Kidney glomerular epithelial cell (primary cell): ENCODE measurements at regions not wholly inside any gene's neighbourhood (a gene's known extent, or its start where the extent isn't known, plus 50 kb on each side); places are given as distances from the start of the nearest gene placed in this dataset.
"Not testable (repeated sequence)": the region's sequence is repeated elsewhere in the genome, so short reads cannot be mapped to it uniquely, and the experiment has no call there.

Source experiments
- DNase-seq: peaks from one replicate; lab custom pipeline; 2025; lab: John Stamatoyannopoulos, UW

DNA sequence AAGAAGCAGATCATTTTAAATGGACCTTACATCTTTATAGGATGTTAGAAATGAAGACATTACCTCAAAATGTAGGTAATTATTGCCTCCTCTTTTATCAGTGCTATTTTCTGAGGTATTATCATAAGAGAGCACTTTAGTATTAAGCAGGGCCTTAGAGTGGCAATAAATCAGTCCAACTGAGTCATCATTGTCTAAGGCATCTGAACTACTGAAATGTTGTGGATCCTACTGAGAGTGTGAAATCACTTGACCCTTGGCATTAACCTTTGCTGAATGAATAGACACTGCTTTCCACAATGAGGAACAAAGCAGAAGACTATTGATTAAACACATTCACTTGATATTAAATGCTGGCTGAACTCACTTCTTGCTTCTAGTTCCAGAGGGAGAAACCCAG, 224.6 kb upstream of the ARRDC3 start:
- no peak for DNase-seq

DNA sequence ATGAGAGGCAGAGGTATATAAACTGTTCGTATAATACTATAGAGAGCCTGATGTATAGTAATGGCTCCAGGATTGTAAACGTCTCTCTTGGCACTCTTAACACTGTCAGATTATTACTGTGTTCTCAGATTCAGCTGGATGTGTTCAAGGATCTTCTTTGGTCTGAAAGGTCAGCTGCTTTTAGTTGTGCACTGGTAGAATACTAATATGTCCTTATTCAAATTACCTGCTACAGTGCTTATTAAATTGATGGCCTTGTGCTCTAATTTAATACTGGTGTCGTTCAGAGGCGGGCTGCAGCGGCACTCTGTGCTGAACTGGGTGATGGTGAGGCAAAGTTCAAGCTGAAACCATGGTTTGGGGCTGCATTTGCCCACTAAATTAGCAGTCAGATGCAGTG, 216.7 kb upstream of the ARRDC3 start:
- DNase-seq, result no peak

DNA sequence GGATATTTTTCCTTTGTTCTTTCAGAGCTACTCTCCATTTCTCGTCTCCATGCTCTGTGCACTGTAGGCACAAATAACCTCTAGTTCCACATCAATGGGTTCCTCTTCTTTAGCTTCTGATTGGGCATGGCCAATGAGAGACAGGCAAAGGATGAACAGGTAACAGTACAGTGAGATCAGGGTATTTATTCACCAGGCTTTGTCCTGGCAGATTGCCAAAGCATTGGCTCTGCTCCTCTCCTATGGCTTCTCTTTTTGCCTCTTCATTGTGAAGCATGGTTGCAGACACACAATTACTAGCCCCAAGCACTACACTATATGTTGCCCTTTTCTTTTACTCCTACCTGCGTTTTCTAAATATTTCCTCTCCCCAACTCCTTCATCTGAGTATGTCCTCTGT, 215.1 kb upstream of the ARRDC3 start:
- no peak for DNase-seq

DNA sequence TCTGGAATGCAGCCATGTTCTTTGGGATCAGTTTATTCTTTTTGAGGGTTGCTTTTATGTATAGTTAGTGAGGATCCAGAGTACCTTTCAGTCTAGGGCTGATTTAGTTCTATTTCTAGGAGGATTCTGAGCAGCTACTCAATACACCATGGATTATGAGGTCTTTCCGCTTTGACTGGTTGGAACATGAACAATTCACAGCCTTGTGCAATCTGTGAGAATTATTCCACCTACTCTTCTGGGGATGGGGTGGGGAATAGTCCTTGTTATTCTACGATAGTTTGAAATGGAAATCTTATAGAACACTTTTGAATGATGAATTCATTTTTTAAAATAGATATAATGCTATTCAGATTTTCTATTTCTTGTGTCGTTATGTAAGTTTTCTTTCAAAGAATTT, 212.3 kb upstream of the ARRDC3 start:
- no peak for DNase-seq

DNA sequence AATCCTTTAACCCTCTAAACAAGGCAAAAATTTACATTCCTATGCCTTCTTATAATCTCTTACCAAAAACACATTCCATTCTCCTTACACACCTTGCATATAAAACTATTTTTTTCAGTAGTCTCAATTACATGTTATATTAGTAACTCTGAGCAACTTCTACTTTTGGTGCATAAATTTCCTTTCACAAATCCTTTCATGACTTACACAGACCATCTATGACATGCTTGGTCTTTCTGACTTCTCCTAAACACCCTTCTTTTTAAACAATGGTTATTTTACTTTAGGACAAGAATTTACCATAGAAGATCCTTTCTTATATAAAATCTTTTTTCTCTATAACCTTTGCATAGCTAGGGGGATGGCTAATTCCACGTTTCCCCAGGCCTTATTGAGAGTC, 208.0 kb upstream of the ARRDC3 start:
- no peak for DNase-seq

DNA sequence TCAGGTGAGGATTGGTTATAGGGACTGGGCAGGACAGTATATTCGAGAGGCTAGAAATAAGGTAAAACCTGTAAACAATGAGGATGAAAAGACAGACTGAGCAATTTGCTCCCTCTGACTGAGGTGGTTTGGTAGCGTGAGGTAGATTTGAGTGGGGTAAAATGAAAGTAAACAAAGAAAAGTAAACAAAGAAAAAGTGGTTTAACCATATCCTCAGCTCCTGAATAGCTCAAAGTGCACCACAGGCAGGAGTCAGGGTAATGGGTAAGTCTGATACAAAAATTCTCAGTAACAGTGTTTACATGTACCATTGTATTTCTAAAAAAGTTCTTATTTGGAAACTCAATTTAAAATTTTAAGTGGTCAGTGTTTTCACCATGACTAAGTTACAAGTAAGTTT, 203.1 kb upstream of the ARRDC3 start:
- no peak for DNase-seq

DNA sequence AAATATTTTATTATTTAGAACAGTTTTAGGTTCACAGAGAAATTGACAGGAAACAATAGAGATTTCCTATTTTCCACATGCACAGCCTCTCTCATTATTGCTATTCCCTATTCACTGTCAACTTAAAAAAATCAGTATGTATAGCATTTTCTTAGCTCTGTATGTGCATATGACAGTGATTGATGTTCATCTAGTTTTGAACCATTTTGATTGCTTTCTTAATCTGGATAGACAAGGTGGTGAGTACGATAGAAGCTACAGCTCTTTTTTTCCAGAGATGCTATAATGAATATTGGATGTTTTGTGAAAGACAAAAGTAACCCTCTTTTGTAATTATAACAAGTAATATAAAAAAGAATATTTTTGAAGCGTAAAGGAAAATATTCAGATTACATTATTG, 201.2 kb upstream of the ARRDC3 start:
- DNase-seq, result no peak

DNA sequence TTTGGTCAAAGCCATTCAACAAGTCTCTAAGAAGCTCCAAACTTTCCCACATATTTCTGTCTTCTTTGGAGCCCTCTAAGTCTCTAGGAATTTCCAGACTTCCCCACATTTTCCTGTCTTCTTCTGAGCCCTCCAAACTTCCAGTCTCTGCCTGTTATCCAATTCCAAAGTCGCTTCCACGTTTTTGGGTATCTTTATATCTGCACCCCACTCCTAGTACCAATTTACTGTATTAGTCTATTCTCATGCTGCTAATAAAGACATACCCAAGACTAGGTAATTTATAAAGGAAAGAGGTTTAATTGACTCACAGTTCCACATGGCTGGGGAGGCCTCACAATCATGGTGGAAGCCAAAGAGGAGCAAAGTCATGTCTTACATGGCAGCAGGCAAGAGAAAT, 182.9 kb upstream of the ARRDC3 start:
- not testable (repeated sequence) for DNase-seq

DNA sequence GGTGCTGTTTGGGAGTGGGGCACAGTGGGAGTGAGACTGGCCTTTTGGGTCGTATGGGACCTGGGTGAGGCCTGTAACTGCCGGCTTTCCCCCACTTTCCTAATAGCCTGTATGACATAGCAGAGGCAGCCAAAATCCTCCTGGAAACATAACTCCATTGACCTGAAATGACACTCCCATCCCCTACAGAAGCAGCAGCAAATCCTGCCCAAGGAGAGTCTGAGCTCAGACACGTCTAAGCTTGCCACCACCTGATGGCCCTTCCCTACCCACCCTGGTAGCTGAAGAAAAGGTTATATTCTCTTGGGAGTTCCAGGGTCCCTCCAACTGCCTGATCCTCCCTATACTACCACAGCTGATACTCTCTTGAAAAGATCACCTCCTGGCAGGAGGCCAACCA, 179.8 kb upstream of the ARRDC3 start:
- DNase-seq, result no peak

DNA sequence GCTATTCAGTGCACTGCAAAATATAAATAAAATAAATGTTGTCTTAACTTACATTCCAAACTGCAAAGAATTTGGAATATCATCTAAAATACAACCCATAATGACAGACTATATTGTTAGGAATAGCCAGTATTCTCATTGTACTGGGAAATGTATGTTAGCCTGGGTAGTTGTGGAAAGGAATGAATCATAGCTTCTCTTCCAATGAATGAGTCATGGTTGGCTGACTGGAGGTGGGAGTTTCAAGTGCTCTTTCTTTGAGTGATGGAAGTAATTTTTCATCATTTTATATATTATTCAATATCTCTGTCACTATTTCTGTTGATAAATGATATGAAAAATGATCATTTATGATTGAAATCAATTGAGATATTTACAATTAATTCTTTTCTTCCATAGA, 158.6 kb upstream of the ARRDC3 start:
- DNase-seq, result peak; percentile 47

DNA sequence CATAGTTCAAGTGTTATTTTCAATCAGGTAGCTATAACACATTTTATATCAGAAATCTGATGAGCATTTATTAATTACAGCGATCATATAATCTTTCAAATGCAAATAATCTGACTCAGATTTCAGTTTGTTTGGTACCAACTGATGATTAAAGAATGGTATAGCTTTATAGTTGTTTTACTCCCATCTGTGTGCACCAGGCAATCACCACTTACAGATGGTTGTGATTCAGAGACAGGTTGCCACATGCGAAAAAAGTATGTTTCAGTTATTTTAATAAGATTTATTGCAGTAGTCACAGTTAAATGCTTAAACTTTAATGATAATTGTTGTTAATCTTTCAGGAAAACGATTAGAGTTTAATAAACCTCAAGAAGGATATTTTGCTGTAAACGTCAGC, 155.1 kb upstream of the ARRDC3 start:
- no peak for DNase-seq

DNA sequence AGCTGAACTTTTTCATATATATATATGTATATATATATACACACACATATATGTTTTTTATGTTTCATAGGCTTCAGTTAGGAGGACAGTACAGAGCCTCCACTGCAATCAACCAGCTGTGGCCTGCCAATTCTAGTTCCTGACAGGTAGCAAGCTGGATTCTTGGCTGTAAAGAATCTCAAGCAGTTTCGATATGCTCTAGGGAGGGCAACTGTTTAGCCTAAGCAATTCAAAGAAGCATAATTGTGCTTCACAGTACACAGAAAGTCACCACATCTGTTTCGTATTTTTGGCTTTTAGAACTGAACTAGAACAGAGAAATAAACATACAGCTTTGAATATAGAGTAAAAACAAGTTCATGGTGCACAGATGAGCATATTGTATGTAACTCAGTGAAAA, 152.4 kb upstream of the ARRDC3 start:
- DNase-seq, result no peak

DNA sequence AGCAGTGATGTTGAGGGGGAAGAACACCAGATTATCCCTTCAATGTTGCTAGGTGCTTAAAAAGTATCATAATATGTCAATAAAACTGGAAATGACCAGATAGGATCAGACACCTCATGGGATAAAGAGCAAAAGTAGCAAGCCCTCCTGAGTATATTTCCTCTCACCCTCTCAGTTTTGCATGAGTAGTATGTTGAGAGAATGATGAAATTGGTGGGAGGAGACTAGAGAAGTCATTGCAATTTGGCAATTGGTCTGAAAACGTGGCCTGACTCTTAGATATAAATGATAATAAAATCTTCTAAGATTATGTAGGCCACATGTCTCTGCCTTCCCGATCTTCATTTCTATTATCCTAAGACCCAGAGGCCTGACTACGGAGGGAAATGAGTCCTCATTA, 151.2 kb upstream of the ARRDC3 start:
- DNase-seq, result no peak

DNA sequence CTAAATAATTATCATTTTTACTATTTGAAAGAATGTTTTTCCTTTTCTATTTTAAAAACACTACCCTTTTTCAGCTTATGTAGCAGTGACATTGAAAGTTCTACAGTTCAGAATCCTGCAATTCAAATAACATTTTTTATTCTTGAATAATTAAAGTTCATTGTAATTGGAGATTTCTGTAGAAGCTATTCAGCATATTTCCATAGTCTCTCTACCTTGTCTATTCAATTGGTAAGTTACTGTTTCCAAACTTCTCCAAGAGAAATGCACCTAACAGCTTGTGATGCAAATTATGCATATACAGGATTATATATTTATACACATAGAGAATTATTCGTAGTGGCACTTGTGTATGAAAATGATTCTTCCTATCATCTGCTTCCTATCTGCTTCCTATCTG, 149.7 kb upstream of the ARRDC3 start:
- DNase-seq, result no peak

DNA sequence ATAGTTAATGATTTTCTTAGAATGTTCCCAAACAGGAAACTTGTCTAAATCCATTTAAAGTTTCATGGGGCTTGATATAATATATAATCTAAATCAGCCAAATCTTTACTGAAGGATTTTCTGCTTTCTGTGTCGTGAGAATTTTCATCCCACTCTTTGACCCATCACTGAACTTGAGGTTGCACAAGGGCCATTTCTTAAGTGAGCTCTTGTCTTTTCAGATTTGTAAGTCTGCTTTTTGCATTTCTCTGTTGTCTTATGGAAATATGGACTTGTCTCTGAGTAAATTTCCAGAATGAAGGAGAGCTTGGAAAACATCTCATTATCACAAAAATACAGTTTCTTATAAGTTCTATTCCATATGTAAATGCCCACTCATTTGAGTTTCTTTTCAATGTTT, 149.2 kb upstream of the ARRDC3 start:
- no peak for DNase-seq

DNA sequence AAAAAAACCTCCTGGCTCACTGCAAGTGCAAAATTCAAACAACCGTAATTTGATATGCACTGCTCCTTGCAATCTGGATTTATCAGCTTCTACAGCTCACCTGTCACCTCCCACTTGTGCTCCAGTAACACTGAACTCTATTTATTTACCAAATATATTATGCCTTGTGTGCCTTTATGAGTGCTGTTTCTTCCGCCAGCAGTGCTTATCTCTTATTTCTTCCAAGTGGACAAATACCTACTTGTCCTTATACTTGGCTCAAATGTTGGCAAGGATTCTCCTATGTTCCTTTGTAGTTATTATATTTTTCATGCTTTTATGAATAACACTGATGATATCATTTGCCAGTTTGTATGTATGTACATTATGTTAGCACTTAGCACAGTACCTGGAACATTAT, 145.7 kb upstream of the ARRDC3 start:
- DNase-seq, result no peak

DNA sequence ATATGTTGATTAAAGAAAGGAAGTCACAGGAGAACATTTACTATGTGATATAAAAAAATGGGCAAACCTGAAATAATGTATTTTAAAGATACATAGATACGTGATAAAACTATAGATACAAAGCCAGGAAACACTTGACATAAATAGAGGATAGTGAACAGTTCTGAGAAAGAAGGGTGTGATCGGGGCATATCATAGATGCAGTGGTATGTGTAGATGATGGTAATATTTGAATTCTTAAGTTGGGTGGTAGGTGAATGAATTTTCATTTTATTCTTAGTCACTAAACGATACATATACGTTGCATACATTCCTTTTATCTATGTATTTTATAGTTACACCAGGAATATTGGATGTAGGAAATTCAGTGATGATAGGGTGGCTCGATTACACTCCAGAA, 138.7 kb upstream of the ARRDC3 start:
- DNase-seq, result no peak

DNA sequence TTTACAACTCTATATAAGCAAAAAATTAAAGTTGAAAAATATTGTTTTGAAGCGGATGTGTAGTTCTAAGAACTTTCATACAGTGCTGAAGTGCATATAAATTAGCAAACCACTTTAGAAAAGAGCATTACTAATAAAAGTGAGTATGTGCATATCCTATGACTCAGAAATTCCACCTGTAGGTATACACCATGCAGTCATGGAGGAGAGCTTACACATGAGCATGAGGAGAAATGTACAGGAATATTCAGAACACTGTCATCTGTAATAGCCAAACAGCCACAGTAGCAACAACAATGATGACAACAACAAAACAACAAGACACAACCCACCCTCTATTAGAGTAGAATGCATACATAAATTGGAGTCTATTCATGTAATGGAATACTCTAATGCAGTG, 138.2 kb upstream of the ARRDC3 start:
- no peak for DNase-seq

DNA sequence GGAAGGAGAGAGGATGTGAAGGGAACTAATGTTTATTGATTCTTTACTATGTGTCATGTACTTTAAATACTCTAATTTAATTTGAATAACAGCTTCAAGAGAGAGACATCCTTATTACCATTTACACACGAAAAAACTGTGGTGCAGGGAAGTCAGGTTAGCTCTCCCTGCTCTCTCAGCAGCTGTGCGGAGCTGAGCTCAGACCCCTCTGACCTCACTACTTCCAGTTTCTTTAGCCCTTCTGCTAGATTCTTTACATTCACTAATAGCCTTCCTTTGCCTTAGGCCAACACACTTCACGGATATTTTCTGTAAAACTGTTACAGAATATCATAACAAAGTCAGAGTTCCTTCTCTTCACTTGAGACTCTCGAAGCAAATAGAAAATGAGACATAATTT, 131.3 kb upstream of the ARRDC3 start:
- DNase-seq, result no peak

DNA sequence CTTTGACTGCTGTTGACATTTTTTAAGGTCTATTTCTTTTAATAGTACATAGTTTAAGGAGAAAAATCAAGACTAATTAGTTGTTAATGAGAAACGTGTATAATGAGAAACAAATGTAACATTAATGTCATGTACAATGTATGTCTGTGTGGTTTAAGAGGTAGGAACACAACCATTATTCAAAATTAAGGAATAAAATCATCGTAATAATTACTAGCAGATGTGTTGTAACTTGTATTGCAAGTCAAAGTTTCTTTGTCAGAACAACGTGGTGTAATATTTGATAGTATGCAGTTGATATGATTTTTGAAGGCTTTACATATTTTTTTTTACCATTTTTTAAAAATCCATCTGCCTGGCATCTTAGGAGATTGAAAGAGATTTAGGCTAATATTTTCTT, 120.2 kb upstream of the ARRDC3 start:
- no peak for DNase-seq

DNA sequence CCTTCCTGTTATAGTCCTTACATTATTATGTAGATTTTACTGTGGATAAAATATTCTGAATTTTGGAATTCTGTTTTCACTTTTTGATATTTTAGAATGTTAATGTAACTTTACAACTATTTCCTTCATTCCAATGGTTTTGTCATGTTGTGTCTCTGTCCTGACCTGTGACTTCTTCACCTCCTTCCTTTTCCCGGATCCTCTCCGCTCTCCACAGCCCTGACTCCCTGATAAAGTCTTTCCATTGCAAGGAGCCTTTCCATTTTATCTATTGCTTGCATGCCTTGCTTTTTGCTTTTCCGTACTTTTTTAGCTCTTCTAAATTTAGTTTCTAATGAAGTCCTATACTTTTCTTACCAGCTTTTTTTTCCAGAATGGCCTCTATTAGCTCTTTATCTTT, 117.6 kb upstream of the ARRDC3 start:
- no peak for DNase-seq

DNA sequence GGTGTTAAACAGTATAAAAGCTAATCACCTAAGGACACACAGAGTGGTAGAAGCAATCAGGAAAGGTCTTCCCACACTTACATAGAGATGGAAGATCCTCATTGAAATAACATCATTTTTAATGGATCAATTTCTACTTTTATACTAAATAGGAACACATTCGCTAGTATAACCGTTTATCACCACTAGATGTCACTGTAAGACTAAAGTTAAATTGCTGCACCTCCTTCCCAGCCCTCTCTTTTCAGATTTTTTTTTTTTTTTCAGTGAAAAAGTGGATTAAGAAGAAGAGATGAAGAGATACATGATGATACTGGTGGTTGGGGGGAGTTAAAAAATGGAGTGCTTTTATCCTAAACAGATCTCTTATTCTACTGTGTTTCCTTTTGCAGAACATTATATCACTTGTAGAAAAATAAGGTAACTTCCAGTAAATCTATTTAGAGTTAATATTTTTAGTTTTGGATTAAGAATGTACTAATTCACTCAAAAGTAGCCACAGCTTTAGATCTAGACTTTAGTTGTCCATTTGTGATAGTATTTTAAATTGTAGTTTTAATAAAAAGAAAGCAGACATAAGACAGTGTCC, 116.9 kb upstream of the ARRDC3 start:
- peak; percentile 54 for DNase-seq

DNA sequence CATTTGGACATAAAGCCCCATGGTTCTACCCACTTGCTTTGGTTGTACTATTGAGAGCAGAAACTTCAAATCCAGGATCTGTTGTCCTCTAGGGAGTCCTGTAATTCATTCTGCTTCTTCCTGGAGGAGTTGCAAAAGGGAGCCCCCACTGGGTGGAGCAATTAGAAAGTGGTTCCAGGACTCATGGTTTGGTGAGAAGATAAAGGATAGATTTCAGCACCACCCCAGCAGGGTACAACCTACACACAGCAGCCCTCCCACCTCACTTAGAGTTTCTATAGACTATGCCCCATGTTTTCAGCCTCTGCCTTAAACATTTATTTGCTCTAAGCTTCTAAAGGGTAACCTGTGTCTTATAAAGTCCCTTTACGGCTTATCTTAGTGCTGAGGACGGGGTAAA, 112.6 kb upstream of the ARRDC3 start:
- DNase-seq, result no peak

DNA sequence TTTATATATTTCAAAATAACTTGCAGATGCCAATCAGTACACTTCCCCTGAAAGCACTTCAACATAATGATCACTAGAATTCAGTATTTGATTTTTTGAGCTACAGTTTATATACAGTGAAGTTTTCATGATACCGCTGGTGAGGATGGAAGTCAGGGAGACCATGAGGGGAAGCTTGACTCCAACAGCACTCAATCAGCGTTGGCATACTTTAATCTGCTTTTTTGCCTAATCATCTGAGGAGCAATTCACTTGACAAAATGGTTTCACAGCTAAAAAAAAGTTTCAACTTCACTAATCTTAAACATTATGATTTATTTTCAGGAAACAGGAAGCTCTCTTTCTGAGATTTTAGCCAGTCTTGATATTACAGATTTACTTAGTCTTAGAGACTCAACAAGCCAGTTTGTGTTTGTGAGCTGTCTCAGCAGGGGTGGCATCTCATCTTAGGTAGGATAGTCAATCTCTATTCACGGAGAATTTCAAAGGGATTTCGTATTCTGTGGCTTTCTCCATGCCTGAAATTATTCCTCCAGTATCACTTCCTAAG, 111.4 kb upstream of the ARRDC3 start:
- DNase-seq, result no peak

DNA sequence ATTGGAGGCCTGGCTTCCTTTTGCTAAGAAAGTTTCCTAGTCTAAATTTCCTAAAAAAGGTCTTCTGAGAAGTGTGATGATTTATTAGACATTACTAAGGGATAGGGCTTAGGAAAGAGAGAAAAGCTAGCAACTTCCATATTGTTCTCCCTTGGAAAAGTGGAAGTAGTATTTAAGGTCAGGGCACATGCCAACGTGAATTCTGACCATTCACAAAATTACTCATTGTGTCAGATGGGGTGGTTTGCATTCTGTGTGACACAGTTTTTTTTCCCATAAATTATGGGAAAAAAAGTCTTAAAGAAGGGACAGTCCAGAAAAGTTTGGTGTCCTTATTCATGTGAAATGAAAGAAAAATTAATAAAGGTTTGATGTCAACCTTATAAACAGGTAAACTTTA, 110.0 kb upstream of the ARRDC3 start:
- DNase-seq, result no peak
